Smooth muscle cell (in vitro differentiated cells): ENCODE measurements at regions not wholly inside any gene's neighbourhood (a gene's known extent, or its start where the extent isn't known, plus 50 kb on each side); places are given as distances from the start of the nearest gene placed in this dataset.

Source experiments
- DNase-seq: peaks from one replicate; lab custom pipeline; 2025; ENCODE audit not compliant: unreplicated experiment; lab: John Stamatoyannopoulos, UW
- H2AFZ ChIP-seq: fragments of 200-600 bp; sonication (generic); 2 replicates; pipeline ENCODE4 v1.6.0; 2016; ENCODE audit warnings: antibody characterized with exemption, low read depth, mild to moderate bottlenecking
- H3F3A ChIP-seq: fragments of 200-600 bp; sonication (generic); 2 replicates; pipeline ENCODE4 v1.6.0; 2017; ENCODE audit warnings: antibody characterized with exemption, low read depth
- H3K27ac ChIP-seq: fragments of 200-600 bp; sonication (generic); 2 replicates; pipeline ENCODE4 v1.5.1; 2016; ENCODE audit warnings: low read depth, mild to moderate bottlenecking
- H3K27me3 ChIP-seq: fragments of 200-600 bp; sonication (generic); 2 replicates; pipeline ENCODE4 v1.6.1; 2016; ENCODE audit warnings: low read depth, mild to moderate bottlenecking
- H3K36me3 ChIP-seq: fragments of 200-600 bp; sonication (generic); 2 replicates; pipeline ENCODE4 v1.5.1; 2016; ENCODE audit warnings: low read depth
- H3K4me1 ChIP-seq: fragments of 200-600 bp; sonication (generic); 2 replicates; pipeline ENCODE4 v1.5.1; 2016; ENCODE audit warnings: low read depth
- H3K4me2 ChIP-seq: fragments of 200-600 bp; sonication (generic); 2 replicates; pipeline ENCODE4 v1.6.0; 2016; ENCODE audit warnings: mild to moderate bottlenecking
- H3K4me3 ChIP-seq: fragments of 200-600 bp; sonication (generic); 2 replicates; pipeline ENCODE4 v1.5.1; 2016; ENCODE audit warnings: mild to moderate bottlenecking
- H3K79me2 ChIP-seq: fragments of 200-600 bp; sonication (generic); 2 replicates; pipeline ENCODE4 v1.6.0; 2016; ENCODE audit warnings: low read depth, mild to moderate bottlenecking
- H3K9ac ChIP-seq: fragments of 200-600 bp; sonication (generic); 2 replicates; pipeline ENCODE4 v1.6.0; 2016; ENCODE audit warnings: low read depth
- H3K9me3 ChIP-seq: fragments of 200-600 bp; sonication (generic); replicated peaks from 2 replicates; pipeline ENCODE4 v1.5.1; 2016; ENCODE audit warnings: low read depth
- H4K20me1 ChIP-seq: fragments of 200-600 bp; sonication (generic); 2 replicates; pipeline ENCODE4 v1.6.0; 2016; ENCODE audit warnings: low read depth
- CTCF ChIP-seq: fragments of 200-600 bp; sonication (generic); IDR thresholded peaks from 2 replicates; pipeline ENCODE4 v1.5.1; 2017; ENCODE audit warnings: borderline replicate concordance, mild to moderate bottlenecking, antibody characterized with exemption; ENCODE audit not compliant: insufficient read depth, poor library complexity, severe bottlenecking
- WGBS: methylation state at CpG from one replicate; pipeline ENCODE4 v1.1.7; 2016; ENCODE audit warnings: low lambda C conversion rate; 5-methylcytosine and 5-hydroxymethylcytosine counted together

GRCh38 chr12:105547786-105548185, 217.3 kb downstream of the C12orf75 start:
- Histone ChIP-seq H3K4me2 (no peak overlapping the region), H3K9me3 (no peaks in the 10 kb centered on the region), H3K79me2 (no peaks in the 10 kb centered on the region), H3K9ac (no peak overlapping the region), H3K27ac (no peak overlapping the region), H3K4me3 (no peak overlapping the region), H3F3A (no peaks in the 10 kb centered on the region), H4K20me1 (no peaks in the 10 kb centered on the region), H3K36me3 (no peaks in the 10 kb centered on the region), H3K27me3 (no peaks in the 10 kb centered on the region), H2AFZ (no peak overlapping the region), H3K4me1 (no peaks in the 10 kb centered on the region)
- no peak for DNase-seq
- no peak for TF ChIP-seq CTCF
- 84% methylated on average over 3 of the region's 3 CpGs for WGBS

- Histone ChIP-seq H3K36me3 (no peaks in the 10 kb centered on the region), H3K4me1 (peaks cover under 1% of the 10 kb centered on the region), H3K27ac (no peak overlapping the region), H3K9ac (no peak overlapping the region), H3K9me3 (no peaks in the 10 kb centered on the region), H2AFZ (no peak overlapping the region), H3F3A (no peaks in the 10 kb centered on the region), H3K4me2 (no peak overlapping the region), H3K79me2 (no peaks in the 10 kb centered on the region), H3K4me3 (no peak overlapping the region), H4K20me1 (no peaks in the 10 kb centered on the region), H3K27me3 (no peaks in the 10 kb centered on the region)
- TF ChIP-seq CTCF, result no peak
- no peak for DNase-seq
- WGBS, result 98% methylated on average over 3 of the region's 3 CpGs
These were observed 218.1 kb downstream of the C12orf75 start for GRCh38 chr12:105548626-105549025.

- no peak overlapping the region for H3K4me3 ChIP-seq
- no peak overlapping the region for H3K4me2 ChIP-seq
- no peak for TF ChIP-seq CTCF
- H3K79me2 ChIP-seq, result no peaks in the 10 kb centered on the region
- no peaks in the 10 kb centered on the region for H3K27me3 ChIP-seq
- DNase-seq, result no peak
- no peaks in the 10 kb centered on the region for H3F3A ChIP-seq
- peaks cover 14% of the 10 kb centered on the region for H3K4me1 ChIP-seq
- H3K9me3 ChIP-seq, result no peaks in the 10 kb centered on the region
- no peaks in the 10 kb centered on the region for H3K36me3 ChIP-seq
- H3K9ac ChIP-seq, result no peak overlapping the region
- no peak overlapping the region for H2AFZ ChIP-seq
- no peak overlapping the region for H3K27ac ChIP-seq
- H4K20me1 ChIP-seq, result no peaks in the 10 kb centered on the region
These were observed 221.6 kb downstream of the C12orf75 start for GRCh38 chr12:105552056-105552455.

GRCh38 chr12:105554223-105554678, 223.8 kb downstream of the C12orf75 start:
- H3K27ac ChIP-seq, result no peak overlapping the region
- no peak overlapping the region for H3K9ac ChIP-seq
- H2AFZ ChIP-seq, result no peak overlapping the region
- no peaks in the 10 kb centered on the region for H3K36me3 ChIP-seq
- no peak for DNase-seq
- no peak overlapping the region for H3K4me2 ChIP-seq
- H3K4me1 ChIP-seq, result peaks cover 14% of the 10 kb centered on the region
- no peak for TF ChIP-seq CTCF
- no peak overlapping the region for H3K4me3 ChIP-seq
- H3K9me3 ChIP-seq, result no peaks in the 10 kb centered on the region
- H3F3A ChIP-seq, result no peaks in the 10 kb centered on the region
- 29% methylated on average over 3 of the region's 3 CpGs for WGBS
- H3K79me2 ChIP-seq, result no peaks in the 10 kb centered on the region
- no peaks in the 10 kb centered on the region for H3K27me3 ChIP-seq
- no peaks in the 10 kb centered on the region for H4K20me1 ChIP-seq
